HEK293 (cell line): ENCODE measurements at regions not wholly inside any gene's neighbourhood (a gene's known extent, or its start where the extent isn't known, plus 50 kb on each side); places are given as distances from the start of the nearest gene placed in this dataset.

Experiments used
- CTCF ChIA-PET: fragments of 350-600 bp; formaldehyde crosslinking; extraction: SDS; loops from one replicate; lab custom pipeline; 2021; ENCODE audit warnings: antibody characterized with exemption; lab: Yijun Ruan, JAX
- POLR2A ChIA-PET: fragments of 300-600 bp; formaldehyde crosslinking; extraction: SDS; loops from one replicate; lab custom pipeline; 2020; ENCODE audit warnings: antibody characterized with exemption, inconsistent platforms; lab: Yijun Ruan, JAX
- H3K27ac ChIP-seq: fragments of 200-500 bp; sonication (Bioruptor generic); 2 replicates; pipeline ENCODE4 v1.5.1; 2014; ENCODE audit warnings: low read depth, low read length, control low read depth, inconsistent platforms; ENCODE audit errors: extremely low read depth
- H3K36me3 ChIP-seq, 2 experiments: fragments of 200-500 bp in 1 of 2; sonication (Bioruptor generic) in 1 of 2; 1 replicate in 1 of 2; 2 replicates in 1 of 2; pipeline ENCODE4 v1.5.1; 2014 to 2017; ENCODE audit warnings: inconsistent platforms in 2 of 2, low read length in 2 of 2; ENCODE audit not compliant: control insufficient read depth in 2 of 2, insufficient read depth in 1 of 2
- H3K4me1 ChIP-seq: fragments of 200-500 bp; sonication (Bioruptor generic); 2 replicates; pipeline ENCODE4 v1.5.1; 2014; ENCODE audit warnings: mild to moderate bottlenecking, low read length, inconsistent platforms; ENCODE audit not compliant: control insufficient read depth, insufficient read depth
- H3K4me3 ChIP-seq: 2 replicates; pipeline ENCODE4 v1.5.1; 2011; ENCODE audit warnings: low read depth, mild to moderate bottlenecking, control low read depth, low read length, moderate library complexity
- H3K9me3 ChIP-seq: fragments of 200-500 bp; sonication (Bioruptor generic); 2 replicates; pipeline ENCODE4 v1.5.1; 2014; ENCODE audit warnings: low read depth, low read length, inconsistent platforms; ENCODE audit not compliant: control insufficient read depth, insufficient read depth
- ATF2 ChIP-seq: fragments of 450-650 bp; formaldehyde crosslinking; IDR thresholded peaks from 2 replicates; pipeline ENCODE4 v1.5.1; 2016; ENCODE audit warnings: missing biosample characterization, missing genetic modification characterization, low read depth
- PRDM1 ChIP-seq: fragments of 450-650 bp; formaldehyde crosslinking; IDR thresholded peaks from 2 replicates; pipeline ENCODE4; 2016; ENCODE audit warnings: missing biosample characterization, missing genetic modification characterization
- PRDM4 ChIP-seq: fragments of 450-650 bp; formaldehyde crosslinking; IDR thresholded peaks from 2 replicates; pipeline ENCODE4 v1.5.1; 2017; ENCODE audit warnings: missing biosample characterization, missing genetic modification characterization
- PRDM6 ChIP-seq: fragments of 450-650 bp; formaldehyde crosslinking; IDR thresholded peaks from 2 replicates; pipeline ENCODE4 v1.5.1; 2017; ENCODE audit warnings: missing biosample characterization, missing genetic modification characterization
- REPIN1 ChIP-seq: fragments of 450-650 bp; formaldehyde crosslinking; IDR thresholded peaks from 2 replicates; pipeline ENCODE4 v1.5.1; 2017; ENCODE audit warnings: missing biosample characterization, missing genetic modification characterization, low read depth
- ZNF132 ChIP-seq: fragments of 450-650 bp; formaldehyde crosslinking; IDR thresholded peaks from 2 replicates; pipeline ENCODE4 v1.5.1; 2017; ENCODE audit warnings: missing biosample characterization, missing genetic modification characterization, borderline replicate concordance
- ZNF16 ChIP-seq: fragments of 450-650 bp; formaldehyde crosslinking; IDR thresholded peaks from 2 replicates; pipeline ENCODE4 v1.5.1; 2016; ENCODE audit warnings: low read depth, missing biosample characterization, missing genetic modification characterization
- ZNF18 ChIP-seq: fragments of 450-650 bp; formaldehyde crosslinking; IDR thresholded peaks from 2 replicates; pipeline ENCODE4 v1.5.1; 2016; ENCODE audit warnings: missing biosample characterization, missing genetic modification characterization
- ZNF221 ChIP-seq: fragments of 450-650 bp; formaldehyde crosslinking; IDR thresholded peaks from 2 replicates; pipeline ENCODE4 v1.5.1; 2017; ENCODE audit warnings: missing biosample characterization, missing genetic modification characterization, borderline replicate concordance
- ZNF302 ChIP-seq: fragments of 450-650 bp; formaldehyde crosslinking; IDR thresholded peaks from 2 replicates; pipeline ENCODE4 v1.5.1; 2016; ENCODE audit warnings: missing biosample characterization, missing genetic modification characterization, low read depth
- ZNF362 ChIP-seq: fragments of 450-650 bp; formaldehyde crosslinking; IDR thresholded peaks from 2 replicates; pipeline ENCODE4 v1.5.1; 2016; ENCODE audit warnings: missing biosample characterization, missing genetic modification characterization
- ZNF404 ChIP-seq: fragments of 450-650 bp; formaldehyde crosslinking; IDR thresholded peaks from 2 replicates; pipeline ENCODE4 v1.5.1; 2017; ENCODE audit warnings: missing biosample characterization, missing genetic modification characterization
- ZNF449 ChIP-seq: fragments of 450-650 bp; formaldehyde crosslinking; IDR thresholded peaks from 2 replicates; pipeline ENCODE4 v1.5.1; 2017; ENCODE audit warnings: missing biosample characterization, mild to moderate bottlenecking, missing genetic modification characterization, moderate library complexity
- ZNF501 ChIP-seq: fragments of 450-650 bp; formaldehyde crosslinking; IDR thresholded peaks from 2 replicates; pipeline ENCODE4 v1.5.1; 2016; ENCODE audit warnings: missing biosample characterization, missing genetic modification characterization
- ZNF610 ChIP-seq: fragments of 450-650 bp; formaldehyde crosslinking; IDR thresholded peaks from 2 replicates; pipeline ENCODE4 v1.5.1; 2016; ENCODE audit warnings: missing biosample characterization, missing genetic modification characterization, borderline replicate concordance
- ZNF621 ChIP-seq: fragments of 450-650 bp; formaldehyde crosslinking; IDR thresholded peaks from 2 replicates; pipeline ENCODE4 v1.5.1; 2017; ENCODE audit warnings: missing biosample characterization, missing genetic modification characterization
- ZNF76 ChIP-seq: fragments of 450-650 bp; formaldehyde crosslinking; IDR thresholded peaks from 2 replicates; pipeline ENCODE4; 2016; ENCODE audit warnings: low read depth, missing biosample characterization, missing genetic modification characterization, borderline replicate concordance
- ZNF768 ChIP-seq: fragments of 450-650 bp; formaldehyde crosslinking; IDR thresholded peaks from 2 replicates; pipeline ENCODE4 v1.5.1; 2018; ENCODE audit warnings: missing biosample characterization, mild to moderate bottlenecking, missing genetic modification characterization
- ZSCAN4 ChIP-seq: fragments of 450-650 bp; formaldehyde crosslinking; IDR thresholded peaks from 2 replicates; pipeline ENCODE4 v1.5.1; 2017; ENCODE audit warnings: missing biosample characterization, missing genetic modification characterization

GRCh38 chr18:39555496-39555895 is 1989.9 kb upstream of the CELF4 start:
- TF ChIP-seq ATF2 (tag by site-specific recombination) = no peak
- TF ChIP-seq ZNF610 (tag by site-specific recombination) = no peak
- no peak for TF ChIP-seq REPIN1 (tag by site-specific recombination)
- no peak for TF ChIP-seq ZNF362 (tag by site-specific recombination)
- TF ChIP-seq PRDM1 = no peak
- TF ChIP-seq ZNF302 = no peak
- TF ChIP-seq PRDM4 (tag by site-specific recombination) = no peak
- TF ChIP-seq ZNF501 (tag by site-specific recombination) = no peak
- no peak for TF ChIP-seq ZNF16 (tag by site-specific recombination)
- no peak for TF ChIP-seq ZNF18
- TF ChIP-seq ZNF221 (tag by site-specific recombination) = no peak
- TF ChIP-seq ZNF449 (tag by site-specific recombination) = no peak
- TF ChIP-seq PRDM6 (tag by site-specific recombination) = no peak
- TF ChIP-seq ZNF76 (tag by site-specific recombination) = no peak
- no peak for TF ChIP-seq ZNF404 (tag by site-specific recombination)
- no peak for TF ChIP-seq ZNF621 (tag by site-specific recombination)
- TF ChIP-seq ZSCAN4 (tag by site-specific recombination) = no peak
- TF ChIP-seq ZNF132 (tag by site-specific recombination) = no peak
- no peak for TF ChIP-seq ZNF768
- Histone ChIP-seq H3K27ac (no peak overlapping the region), H3K4me1 (no peaks in the 10 kb centered on the region), H3K4me3 (no peak overlapping the region), H3K9me3 (no peaks in the 10 kb centered on the region), H3K36me3 (no peaks in the 10 kb centered on the region)
- ChIA-PET POLR2A (no interaction called here), CTCF (interaction anchor here (0.6 kb wide), 1 partner anchor 1033 kb away, joined by 3 read pairs; no protein-coding TSS in a partner anchor)
